ENCODE measurements at regions not wholly inside any gene's neighbourhood (a gene's known extent, or its start where the extent isn't known, plus 50 kb on each side); places are given as distances from the start of the nearest gene placed in this dataset.
"Not testable (repeated sequence)": the region's sequence is repeated elsewhere in the genome, so short reads cannot be mapped to it uniquely, and the experiment has no call there.

DNA sequence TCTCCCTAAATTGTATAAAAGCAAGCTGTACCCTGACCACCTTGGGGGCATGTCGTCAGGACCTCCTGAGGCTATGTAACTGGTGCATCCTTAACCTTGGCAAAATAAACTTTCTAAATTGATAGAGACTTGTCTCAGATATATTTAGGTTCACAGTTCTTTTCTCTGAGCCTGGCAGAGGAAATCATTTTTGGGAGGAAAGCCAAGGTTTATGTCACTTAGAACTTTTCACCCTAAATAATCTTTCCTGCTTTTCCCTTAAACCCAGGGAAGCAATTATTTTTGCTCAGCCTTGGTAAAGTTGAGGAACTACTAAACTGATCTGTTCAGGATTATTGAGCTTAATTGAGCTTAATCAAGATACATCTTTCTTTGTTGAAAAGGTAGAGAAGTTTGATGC, 608.9 kb downstream of the PDCD6IP start:
- ATAC-seq, result no peak
- no peaks in the 10 kb centered on the region for H3K4me1 Mint-ChIP-seq
- H3K9me3 Mint-ChIP-seq, result peaks cover 1% of the 10 kb centered on the region
- no peak overlapping the region for H3K27ac Mint-ChIP-seq
- no peaks in the 10 kb centered on the region for H3K27me3 Mint-ChIP-seq
- no peak overlapping the region for H3K4me3 Mint-ChIP-seq
- H3K36me3 Mint-ChIP-seq, result no peaks in the 10 kb centered on the region

DNA sequence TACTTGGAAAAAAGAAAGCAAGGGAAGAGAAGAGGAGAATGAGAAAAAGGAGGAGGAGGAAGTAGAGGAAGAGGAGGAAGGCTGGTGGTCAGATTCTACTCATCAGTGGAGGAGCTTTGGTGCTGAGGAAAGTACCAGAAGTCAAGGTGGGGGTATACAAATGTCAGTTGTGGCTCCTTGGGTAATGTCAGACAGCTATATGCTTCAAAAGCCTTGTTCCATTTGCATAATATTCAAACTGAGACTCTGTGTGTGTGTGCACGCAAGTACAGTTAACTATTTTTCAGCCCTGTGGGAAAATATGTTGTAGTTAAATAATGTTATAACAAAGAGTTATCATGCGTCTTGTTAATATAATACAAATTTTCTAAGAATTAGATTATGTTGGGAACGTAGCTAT, 609.7 kb downstream of the PDCD6IP start:
- Mint-ChIP-seq H3K36me3 (no peaks in the 10 kb centered on the region), H3K4me1 (no peaks in the 10 kb centered on the region), H3K27ac (no peak overlapping the region), H3K27me3 (no peaks in the 10 kb centered on the region), H3K4me3 (no peak overlapping the region), H3K9me3 (no peaks in the 10 kb centered on the region)
- no peak for ATAC-seq

DNA sequence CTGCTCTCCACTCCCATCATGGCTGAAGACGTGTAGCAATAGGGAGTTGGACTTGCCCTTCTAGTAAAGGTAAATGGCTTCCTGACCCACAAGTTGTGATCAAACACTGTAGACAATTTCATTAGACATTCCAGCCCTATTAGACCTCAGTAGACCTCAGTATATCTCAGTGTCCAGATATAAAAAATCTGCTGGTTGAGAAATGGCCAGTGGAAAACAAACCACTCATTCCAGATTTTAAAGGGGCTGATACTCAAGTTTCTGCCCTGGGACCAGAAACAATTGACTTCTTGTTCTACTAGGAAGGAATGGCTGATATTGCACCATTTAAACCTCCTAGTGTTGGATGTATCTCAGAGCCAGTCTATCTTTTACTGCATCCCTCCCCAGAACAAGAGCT, 613.2 kb downstream of the PDCD6IP start:
- Mint-ChIP-seq H3K4me1 (no peaks in the 10 kb centered on the region), H3K9me3 (no peaks in the 10 kb centered on the region), H3K4me3 (no peak overlapping the region), H3K36me3 (no peaks in the 10 kb centered on the region), H3K27ac (no peak overlapping the region), H3K27me3 (no peaks in the 10 kb centered on the region)
- ATAC-seq, result no peak

DNA sequence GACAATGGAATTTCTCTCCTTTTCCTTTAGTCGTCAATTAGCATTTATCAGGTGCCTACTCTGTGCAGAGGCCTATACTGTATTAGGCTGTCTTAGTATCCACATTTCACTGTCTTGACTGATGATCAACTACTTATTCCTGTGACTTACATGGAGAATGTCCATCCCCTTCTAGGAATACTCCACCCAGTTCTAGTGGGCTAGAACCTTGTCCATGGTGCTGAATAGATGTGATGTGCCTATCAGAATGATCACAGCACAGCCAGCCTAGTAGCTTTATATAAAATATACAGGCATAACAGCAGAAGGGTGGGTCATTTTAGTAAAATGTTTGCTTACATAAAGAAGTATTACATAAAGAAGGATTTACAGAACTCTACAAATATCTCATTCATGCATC, 621.4 kb downstream of the PDCD6IP start:
- Mint-ChIP-seq H3K4me3 (no peak overlapping the region), H3K4me1 (no peaks in the 10 kb centered on the region), H3K27ac (no peak overlapping the region), H3K9me3 (peaks cover 5% of the 10 kb centered on the region), H3K27me3 (peaks cover 8% of the 10 kb centered on the region), H3K36me3 (no peaks in the 10 kb centered on the region)
- ATAC-seq, result no peak

DNA sequence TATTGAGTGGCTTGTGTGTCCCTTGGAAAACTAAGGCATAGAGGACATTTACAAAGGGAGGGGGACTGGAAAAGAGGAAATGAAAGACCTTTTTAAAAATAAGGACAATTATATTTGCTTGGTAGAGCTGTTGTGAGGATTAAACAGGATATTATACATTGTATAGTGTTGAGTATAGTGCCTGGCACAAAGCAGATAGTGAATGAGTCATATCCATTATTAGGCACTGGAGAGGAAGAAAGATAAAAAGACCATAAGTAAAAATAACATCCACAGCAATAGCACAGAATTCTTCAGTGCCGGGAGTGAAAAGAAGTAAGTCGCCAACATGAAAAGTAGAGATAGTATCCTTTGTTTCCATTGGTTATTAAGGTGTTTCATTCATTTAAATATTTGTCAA, 623.3 kb downstream of the PDCD6IP start:
- H3K4me1 Mint-ChIP-seq, result no peaks in the 10 kb centered on the region
- ATAC-seq, result no peak
- H3K9me3 Mint-ChIP-seq, result peaks cover 5% of the 10 kb centered on the region
- peaks cover 8% of the 10 kb centered on the region for H3K27me3 Mint-ChIP-seq
- no peaks in the 10 kb centered on the region for H3K36me3 Mint-ChIP-seq
- no peak overlapping the region for H3K4me3 Mint-ChIP-seq
- no peak overlapping the region for H3K27ac Mint-ChIP-seq

DNA sequence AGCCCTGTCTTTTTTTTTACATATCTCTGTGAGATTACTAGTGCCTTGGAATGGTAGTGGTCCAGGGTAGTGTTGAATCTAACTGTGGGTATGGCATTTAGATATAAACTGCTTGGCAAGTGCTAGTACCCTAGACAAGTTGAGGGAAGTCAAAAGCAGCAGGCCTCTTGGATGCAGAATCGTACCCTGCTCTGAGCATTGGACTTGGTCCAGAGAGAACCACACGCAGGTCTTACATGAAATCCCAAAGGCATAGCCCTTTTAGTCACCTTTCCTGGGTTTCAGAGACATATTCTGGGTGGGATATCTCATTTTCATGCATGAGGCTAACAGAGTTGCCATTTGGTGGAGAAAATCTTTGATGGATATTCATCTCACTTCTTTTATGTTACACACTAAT, 641.4 kb downstream of the PDCD6IP start:
- no peak overlapping the region for H3K4me3 Mint-ChIP-seq

DNA sequence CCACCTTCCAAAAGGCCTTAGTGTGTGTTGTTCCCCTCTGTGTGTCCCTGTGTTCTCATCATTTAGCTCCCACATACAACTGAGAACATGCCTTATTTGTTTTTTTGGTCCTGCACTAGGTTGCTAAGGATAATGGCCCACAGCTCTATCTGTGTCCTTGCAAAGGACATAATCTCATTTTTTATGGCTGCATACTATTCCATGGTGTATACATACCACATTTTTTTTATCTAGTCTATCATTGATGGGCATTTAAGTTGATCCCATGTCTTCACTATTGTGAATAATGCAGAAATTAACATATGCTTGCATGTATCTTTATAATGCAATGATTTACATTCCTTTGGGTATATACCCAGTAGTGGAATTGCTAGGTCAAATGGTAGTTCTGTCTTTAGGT, 645.7 kb downstream of the PDCD6IP start:
- no peak for ATAC-seq
- no peaks in the 10 kb centered on the region for H3K27me3 Mint-ChIP-seq
- no peak overlapping the region for H3K27ac Mint-ChIP-seq
- H3K36me3 Mint-ChIP-seq, result peaks cover 5% of the 10 kb centered on the region
- H3K9me3 Mint-ChIP-seq, result peaks cover 31% of the 10 kb centered on the region
- peaks cover 3% of the 10 kb centered on the region for H3K4me1 Mint-ChIP-seq
- H3K4me3 Mint-ChIP-seq, result no peak overlapping the region

More for the DNA sequence above, 641.4 kb downstream of the PDCD6IP start:
- no peak for ATAC-seq
- Mint-ChIP-seq H3K27me3 (no peaks in the 10 kb centered on the region), H3K9me3 (peaks cover 11% of the 10 kb centered on the region), H3K27ac (no peak overlapping the region), H3K4me1 (no peaks in the 10 kb centered on the region), H3K36me3 (no peaks in the 10 kb centered on the region)

DNA sequence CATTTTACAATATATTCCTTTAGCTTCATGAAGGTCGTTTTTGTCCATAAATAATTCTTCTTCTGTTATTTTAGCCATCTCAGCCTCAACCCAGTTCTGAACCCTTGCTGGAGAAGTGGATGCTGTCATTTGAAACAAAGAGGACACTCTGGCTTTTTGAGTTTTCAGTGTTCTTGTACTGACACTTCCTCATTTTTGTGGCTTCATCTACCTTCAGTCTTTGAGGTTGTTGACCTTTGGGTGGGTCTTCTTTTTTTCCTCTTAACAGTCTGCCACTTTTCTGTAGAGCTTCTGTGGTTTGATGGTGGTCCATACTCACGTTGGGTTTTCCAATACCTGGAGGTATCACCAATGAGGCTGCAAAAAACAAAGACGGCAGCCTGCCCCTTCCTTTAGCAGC, 650.9 kb downstream of the PDCD6IP start:
- H3K27ac Mint-ChIP-seq, result no peak overlapping the region
- peaks cover 26% of the 10 kb centered on the region for H3K9me3 Mint-ChIP-seq
- peaks cover 5% of the 10 kb centered on the region for H3K36me3 Mint-ChIP-seq
- no peak for ATAC-seq
- H3K4me1 Mint-ChIP-seq, result peaks cover 7% of the 10 kb centered on the region
- no peak overlapping the region for H3K4me3 Mint-ChIP-seq
- H3K27me3 Mint-ChIP-seq, result no peaks in the 10 kb centered on the region

DNA sequence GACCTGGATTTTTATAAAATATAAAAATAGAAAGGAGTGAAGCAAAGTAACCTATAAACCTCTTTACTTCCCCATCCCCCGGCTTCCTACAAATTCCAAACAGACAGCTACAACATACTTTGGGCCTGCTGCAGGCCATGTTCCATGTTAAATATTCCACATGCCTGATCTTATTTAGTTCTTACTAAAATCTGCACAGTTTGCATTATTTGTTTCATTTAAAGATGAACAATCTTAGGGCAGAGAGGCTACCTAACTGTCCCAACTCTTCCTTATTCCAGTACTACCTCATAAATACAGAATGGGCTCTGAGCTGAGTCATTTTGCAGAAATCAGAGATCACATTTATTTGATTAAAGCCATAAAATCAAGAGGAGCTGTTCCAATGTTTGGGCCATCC, 665.0 kb downstream of the PDCD6IP start:
- no peak for ATAC-seq
- Mint-ChIP-seq H3K27ac (no peak overlapping the region), H3K4me3 (no peak overlapping the region), H3K4me1 (no peaks in the 10 kb centered on the region), H3K27me3 (no peaks in the 10 kb centered on the region), H3K9me3 (peaks cover 21% of the 10 kb centered on the region), H3K36me3 (peaks cover 8% of the 10 kb centered on the region)

DNA sequence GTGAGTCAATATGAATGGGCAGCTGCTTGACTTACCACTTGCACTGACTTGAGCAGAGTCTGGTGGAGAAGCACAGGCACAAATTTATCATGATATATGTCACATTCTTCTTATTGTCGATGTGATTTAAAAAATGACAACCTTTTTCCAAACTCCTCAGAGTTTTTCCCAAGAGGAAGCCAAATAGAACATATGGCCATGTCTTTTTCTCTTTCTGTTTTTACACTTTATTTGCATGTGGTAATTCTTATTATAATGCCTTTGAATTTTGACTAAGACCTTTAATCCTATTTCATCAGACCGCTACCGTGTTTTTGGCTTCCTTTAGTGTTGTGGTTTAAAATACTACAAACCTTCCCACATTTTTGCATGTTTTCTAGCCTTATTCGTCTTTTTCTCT, 666.2 kb downstream of the PDCD6IP start:
- H3K9me3 Mint-ChIP-seq, result peaks cover 12% of the 10 kb centered on the region
- no peak overlapping the region for H3K4me3 Mint-ChIP-seq
- no peak overlapping the region for H3K27ac Mint-ChIP-seq
- no peak for ATAC-seq
- H3K4me1 Mint-ChIP-seq, result no peaks in the 10 kb centered on the region
- no peaks in the 10 kb centered on the region for H3K27me3 Mint-ChIP-seq
- no peaks in the 10 kb centered on the region for H3K36me3 Mint-ChIP-seq

DNA sequence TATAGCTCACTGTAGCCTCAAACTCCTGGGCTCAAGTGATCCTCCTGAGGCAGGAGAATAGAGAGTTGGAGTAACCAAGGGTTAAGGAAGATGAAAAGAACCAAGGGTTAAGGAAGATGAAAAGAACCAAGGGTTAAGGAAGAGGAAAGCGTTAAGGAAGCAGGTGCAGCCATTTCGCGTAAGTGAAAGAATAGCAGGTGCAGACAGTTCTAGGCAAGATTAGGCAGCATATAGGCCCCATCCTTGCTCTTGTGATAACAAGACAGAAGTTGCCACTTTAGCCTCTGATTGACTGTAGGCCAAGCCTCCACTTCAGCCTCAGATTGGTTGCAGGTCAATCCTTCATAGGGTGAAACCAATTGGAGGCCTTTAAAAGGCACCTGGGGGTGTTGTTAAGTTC, 677.4 kb downstream of the PDCD6IP start:
- H3K27me3 Mint-ChIP-seq, result no peaks in the 10 kb centered on the region
- H3K27ac Mint-ChIP-seq, result no peak overlapping the region
- H3K36me3 Mint-ChIP-seq, result no peaks in the 10 kb centered on the region
- ATAC-seq, result no peak
- no peaks in the 10 kb centered on the region for H3K4me1 Mint-ChIP-seq
- no peak overlapping the region for H3K4me3 Mint-ChIP-seq
- H3K9me3 Mint-ChIP-seq, result peaks cover 9% of the 10 kb centered on the region

DNA sequence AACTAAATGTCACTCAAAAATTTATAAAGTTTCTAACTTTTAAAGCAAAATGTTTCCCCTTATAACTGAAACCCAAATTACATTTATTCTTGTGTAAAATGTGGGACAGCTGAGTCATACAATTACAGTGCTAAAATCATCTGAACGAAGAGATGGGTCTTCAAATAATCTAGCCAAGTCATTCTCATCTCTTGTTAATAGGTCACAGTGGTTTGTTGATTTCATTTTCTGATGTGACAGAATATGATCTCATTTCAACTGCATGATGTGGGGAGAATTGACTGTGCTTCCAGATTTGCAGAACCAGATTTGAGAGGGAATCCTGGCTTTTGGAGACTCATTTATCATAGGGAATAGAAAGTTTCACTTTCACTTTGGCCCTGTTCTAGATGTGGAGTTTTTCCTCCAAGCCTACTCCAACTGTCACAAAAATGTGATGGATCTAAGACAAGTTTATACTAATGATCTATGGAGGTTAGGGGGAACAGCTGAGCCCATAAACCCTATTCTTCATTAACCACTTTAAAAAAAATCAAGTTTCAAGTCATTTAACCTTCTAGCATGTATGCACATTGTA, 685.0 kb downstream of the PDCD6IP start:
- no peak for ATAC-seq
- Mint-ChIP-seq H3K9me3 (no peaks in the 10 kb centered on the region), H3K4me1 (peaks cover 17% of the 10 kb centered on the region), H3K27me3 (peaks cover 8% of the 10 kb centered on the region), H3K4me3 (no peak overlapping the region), H3K36me3 (no peaks in the 10 kb centered on the region), H3K27ac (no peak overlapping the region)

DNA sequence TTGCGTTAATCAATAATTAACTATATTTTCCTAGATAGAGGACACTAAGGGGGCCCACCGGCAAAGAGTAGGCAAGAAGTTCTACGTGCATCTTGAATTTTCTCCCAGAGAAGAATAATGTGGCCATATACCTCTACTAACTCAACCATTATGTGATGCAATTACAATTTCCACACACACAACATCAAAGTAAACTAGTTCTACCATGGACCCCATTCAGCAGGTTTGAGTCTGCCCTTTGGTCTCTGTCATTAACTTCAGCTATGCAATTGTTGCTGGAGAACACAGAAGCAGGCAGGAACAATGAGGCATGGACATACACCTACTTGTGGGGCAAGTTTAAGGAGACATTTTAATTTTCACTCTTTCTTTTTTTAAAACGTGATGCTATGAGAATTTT, 705.9 kb downstream of the PDCD6IP start:
- H3K27ac Mint-ChIP-seq, result no peak overlapping the region
- H3K4me1 Mint-ChIP-seq, result peaks cover 6% of the 10 kb centered on the region
- H3K4me3 Mint-ChIP-seq, result no peak overlapping the region
- no peaks in the 10 kb centered on the region for H3K9me3 Mint-ChIP-seq
- no peaks in the 10 kb centered on the region for H3K27me3 Mint-ChIP-seq
- ATAC-seq, result no peak
- no peaks in the 10 kb centered on the region for H3K36me3 Mint-ChIP-seq

DNA sequence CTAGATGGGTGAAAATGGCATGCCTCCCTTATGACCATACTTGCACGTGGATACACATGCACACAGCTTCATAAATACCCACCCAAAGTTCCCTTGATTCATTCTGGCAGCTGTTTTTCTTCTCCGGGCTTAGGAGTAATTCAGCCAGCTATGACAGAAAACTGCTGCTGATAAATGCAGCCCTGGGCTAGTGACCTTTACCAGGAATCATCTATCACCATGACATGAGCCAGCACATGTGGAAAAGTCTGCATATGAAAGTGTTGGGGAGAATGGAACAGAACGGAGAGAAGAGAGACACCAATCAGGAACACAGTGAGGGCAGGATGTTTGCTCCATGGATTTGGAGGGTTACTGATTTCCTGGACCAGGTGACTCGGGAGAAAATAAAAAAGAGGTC, 706.3 kb downstream of the PDCD6IP start:
- no peak overlapping the region for H3K4me3 Mint-ChIP-seq
- no peaks in the 10 kb centered on the region for H3K9me3 Mint-ChIP-seq
- H3K4me1 Mint-ChIP-seq, result peaks cover 6% of the 10 kb centered on the region
- H3K36me3 Mint-ChIP-seq, result no peaks in the 10 kb centered on the region
- no peak overlapping the region for H3K27ac Mint-ChIP-seq
- ATAC-seq, result no peak
- no peaks in the 10 kb centered on the region for H3K27me3 Mint-ChIP-seq

DNA sequence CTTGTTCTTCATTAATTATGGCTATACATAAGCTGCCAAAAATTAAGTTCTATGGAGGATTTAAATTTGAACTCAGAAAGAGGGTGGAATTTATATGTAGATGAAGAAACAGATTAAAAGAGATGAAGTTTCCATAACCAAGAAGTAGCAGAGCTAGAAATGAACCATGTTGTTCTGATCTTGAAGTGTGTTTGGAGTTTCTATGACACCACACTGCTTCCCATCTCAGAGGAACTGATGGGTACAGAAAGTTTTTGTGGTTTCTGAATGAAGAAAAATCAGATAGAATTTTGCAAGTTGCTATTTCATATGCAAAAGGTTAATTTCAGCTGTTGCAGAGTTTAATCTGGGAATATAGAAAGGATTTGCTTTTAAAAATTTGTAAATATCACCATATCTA, 710.3 kb downstream of the PDCD6IP start:
- ATAC-seq, result no peak
- Mint-ChIP-seq H3K36me3 (no peaks in the 10 kb centered on the region), H3K27me3 (no peaks in the 10 kb centered on the region), H3K9me3 (no peaks in the 10 kb centered on the region), H3K4me3 (no peak overlapping the region), H3K27ac (no peak overlapping the region), H3K4me1 (peaks cover 6% of the 10 kb centered on the region)

DNA sequence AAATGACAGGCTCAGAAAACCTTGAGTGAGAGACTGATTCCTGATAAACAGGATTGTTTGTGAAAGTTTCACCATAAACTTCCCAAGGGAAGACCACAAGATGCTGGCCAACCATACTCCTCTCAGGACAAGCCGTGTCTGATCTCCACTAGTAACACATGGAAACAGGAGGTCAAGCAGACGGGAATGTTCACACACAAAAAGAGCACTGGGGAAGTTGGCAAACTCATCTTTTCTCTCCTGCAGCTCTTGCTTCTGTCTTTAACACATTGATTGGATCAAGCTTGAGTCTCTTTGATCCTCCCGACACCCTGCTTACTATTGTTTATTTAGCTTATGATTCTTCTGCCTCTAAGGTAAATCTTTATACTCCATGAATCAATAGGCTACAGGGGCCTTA, 713.5 kb downstream of the PDCD6IP start:
- no peaks in the 10 kb centered on the region for H3K36me3 Mint-ChIP-seq
- H3K27me3 Mint-ChIP-seq, result no peaks in the 10 kb centered on the region
- H3K4me1 Mint-ChIP-seq, result no peaks in the 10 kb centered on the region
- ATAC-seq, result no peak
- no peak overlapping the region for H3K27ac Mint-ChIP-seq
- no peaks in the 10 kb centered on the region for H3K9me3 Mint-ChIP-seq
- H3K4me3 Mint-ChIP-seq, result no peak overlapping the region

DNA sequence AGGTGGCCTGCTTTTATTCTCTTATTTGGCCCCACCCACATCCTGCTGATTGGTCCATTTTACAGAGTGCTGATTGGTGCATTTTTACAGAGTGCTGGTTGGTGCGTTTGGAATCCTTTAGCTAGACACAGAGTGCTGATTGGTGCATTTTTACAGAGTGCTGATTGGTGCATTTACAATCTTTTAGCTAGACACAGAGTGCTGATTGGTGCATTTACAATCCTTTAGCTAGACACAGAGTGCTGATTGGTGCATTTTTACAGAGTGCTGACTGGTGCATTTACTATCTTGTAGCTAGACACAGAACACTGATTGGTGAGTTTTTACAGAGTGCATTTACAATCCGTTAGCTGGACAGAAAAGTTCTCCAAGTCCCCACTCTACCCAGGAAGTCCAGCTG, 720.6 kb downstream of the PDCD6IP start:
- H3K27me3 Mint-ChIP-seq, H3K9me3 Mint-ChIP-seq, H3K4me3 Mint-ChIP-seq, ATAC-seq, H3K36me3 Mint-ChIP-seq, H3K27ac Mint-ChIP-seq, H3K4me1 Mint-ChIP-seq: not testable (repeated sequence)
